Pancreas (tissue), 10 donors: ENCODE measurements at regions not wholly inside any gene's neighbourhood (a gene's known extent, or its start where the extent isn't known, plus 50 kb on each side); places are given as distances from the start of the nearest gene placed in this dataset.

Source experiments
- ATAC-seq, 4 donors: fragments of 200-7000 bp; cut with Tn5 transposase; one replicate each; pipeline versions ENCODE4 v1.8.0 to v1.9.1; 2020; ENCODE audit warnings: mild to moderate bottlenecking in 4 of 4, moderate library complexity in 4 of 4
- DNase-seq, 6 donors: peaks; one replicate each; pipeline ENCODE4 v3.0.0-alpha.2; 2020
- FAIRE-seq: peaks from 2 replicates; lab custom pipeline; 2012; peaks lifted over from hg19 to GRCh38; lab: Jason Lieb, UNC
- H3K27ac ChIP-seq, 4 donors: fragments of 200-600 bp; sonication (generic); 1 replicate in 3 of 4; 2 replicates in 1 of 4; pipeline versions ENCODE4 v1.5.0 to v1.8.0; 2020
- H3K27me3 ChIP-seq, 4 donors: fragments of 200-600 bp; one replicate each; pipeline ENCODE4 v1.8.0; 2021
- H3K36me3 ChIP-seq, 3 donors: fragments of 200-600 bp; sonication (generic) in 1 of 3; one replicate each; pipeline versions ENCODE4 v1.5.0 to v1.8.0; 2020 to 2021
- H3K4me1 ChIP-seq, 3 donors: fragments of 200-600 bp; one replicate each; pipeline ENCODE4 v1.8.0; 2021
- H3K4me3 ChIP-seq, 4 donors: fragments of 200-600 bp; sonication (generic) in 2 of 4; one replicate each; pipeline versions ENCODE4 v1.5.0 to v1.8.0; 2020 to 2021
- H3K9me3 ChIP-seq, 4 donors: fragments of 200-600 bp; one replicate each; pipeline ENCODE4 v1.8.0; 2021
- CTCF ChIP-seq, 4 donors: fragments of 200-600 bp; sonication (generic) in 3 of 4; IDR thresholded peaks; one replicate each; pipeline versions ENCODE4 v1.5.0 to v1.8.0; 2021; ENCODE audit warnings: antibody characterized with exemption in 4 of 4
- WGBS, 2 donors: extraction: QIAGEN DNeasy Blood & Tissue Kit; methylation state at CpG; one replicate each; pipeline ENCODE4 v1.1.7; 2013; 5-methylcytosine and 5-hydroxymethylcytosine counted together
- intact Hi-C, 3 donors: fragments of 100-400 bp; cut with DNase I; formaldehyde crosslinking; loops; one replicate each; pipeline versions ENCODE4 v1.11.1 to v1.14.2; 2022
- donor health status: healthy with polysubstance abuse.
- donor health status: DM: no; HTN: no; CAD: no; lungs with moderate emphysema.
- donor health status: DM: no; HTN: no; CAD: no.
- donor health status: control.
- donor health status: control.
- donor health status: Bipolar disorder and iron deficiency.
- donor health status: DM: yes; HTN: yes; CAD: no.
- donor health status: DM: no; HTN: no; CAD: no.
- donor health status: DM: no; HTN: no; CAD: no.
- donor health status: DM: yes; HTN: yes; CAD: no.

- intact Hi-C loops, result no loop called here
- no peak overlapping the region for H3K27ac ChIP-seq
- H3K9me3 ChIP-seq, result no peaks in the 10 kb centered on the region
- no peak for TF ChIP-seq CTCF (IDR thresholded peaks at IDR 0.05)
- H3K27me3 ChIP-seq, result no peaks in the 10 kb centered on the region
- ATAC-seq (no peak), DNase-seq (no peak), FAIRE-seq (no peak)
- H3K36me3 ChIP-seq, result no peaks in the 10 kb centered on the region
- no peak overlapping the region for H3K4me3 ChIP-seq
- WGBS, 2 donors, result 42 to 69% methylated on average over 1 of the region's 1 CpG
- H3K4me1 ChIP-seq, result no peaks in the 10 kb centered on the region
Measured at GRCh38 chr1:239583536-239583935, 197.2 kb downstream of the CHRM3 start.

GRCh38 chr1:239586128-239586527 is 199.8 kb downstream of the CHRM3 start:
- H3K27ac ChIP-seq, result no peak overlapping the region
- no peaks in the 10 kb centered on the region for H3K4me1 ChIP-seq
- no peak for FAIRE-seq
- DNase-seq, result no peak
- intact Hi-C loops, result no loop called here
- H3K27me3 ChIP-seq, result no peaks in the 10 kb centered on the region
- TF ChIP-seq CTCF (IDR thresholded peaks at IDR 0.05), result no peak
- no peak for ATAC-seq
- H3K36me3 ChIP-seq, result no peaks in the 10 kb centered on the region
- H3K4me3 ChIP-seq, result no peak overlapping the region
- no peaks in the 10 kb centered on the region for H3K9me3 ChIP-seq

- peak in 2 of 4 donors; percentile 22 to 25 for ATAC-seq
- FAIRE-seq, result no peak
- no peak for DNase-seq
- no peak for TF ChIP-seq CTCF (IDR thresholded peaks at IDR 0.05)
- Histone ChIP-seq H3K27ac (no peak overlapping the region), H3K4me3 (no peak overlapping the region), H3K9me3 (no peaks in the 10 kb centered on the region), H3K27me3 (no peaks in the 10 kb centered on the region), H3K4me1 (no peaks in the 10 kb centered on the region), H3K36me3 (no peaks in the 10 kb centered on the region)
- intact Hi-C loops, result no loop called here
- 80 to 81% methylated on average over 8 of the region's 8 CpGs for WGBS, 2 donors
Measured at GRCh38 chr1:239587066-239587465, 200.7 kb downstream of the CHRM3 start.

- 70 to 75% methylated on average over 6 of the region's 6 CpGs for WGBS, 2 donors
- DNase-seq, result no peak
- no peak overlapping the region for H3K27ac ChIP-seq
- no peak for ATAC-seq
- TF ChIP-seq CTCF (IDR thresholded peaks at IDR 0.05), result no peak
- no peaks in the 10 kb centered on the region for H3K9me3 ChIP-seq
- intact Hi-C loops, result no loop called here
- no peaks in the 10 kb centered on the region for H3K36me3 ChIP-seq
- no peaks in the 10 kb centered on the region for H3K27me3 ChIP-seq
- no peak for FAIRE-seq
- H3K4me3 ChIP-seq, result no peak overlapping the region
- H3K4me1 ChIP-seq, result no peaks in the 10 kb centered on the region
Measured at GRCh38 chr1:239587574-239588369, 201.4 kb downstream of the CHRM3 start.

GRCh38 chr1:239590556-239590955 is 204.2 kb downstream of the CHRM3 start:
- intact Hi-C loops, result no loop called here
- H3K4me3 ChIP-seq, result no peak overlapping the region
- no peak for FAIRE-seq

More at GRCh38 chr1:239590556-239590955, 204.2 kb downstream of the CHRM3 start:
- Histone ChIP-seq H3K9me3 (no peaks in the 10 kb centered on the region), H3K4me1 (peaks cover 0 to 5% (median 4%) of the 10 kb centered on the region in 3 donors), H3K27me3 (no peaks in the 10 kb centered on the region), H3K36me3 (no peaks in the 10 kb centered on the region), H3K27ac (no peak overlapping the region)
- no peak for TF ChIP-seq CTCF (IDR thresholded peaks at IDR 0.05)
- DNase-seq (no peak), ATAC-seq (no peak)
